Endothelial cell (in vitro differentiated cells): ENCODE measurements at regions not wholly inside any gene's neighbourhood (a gene's known extent, or its start where the extent isn't known, plus 50 kb on each side); places are given as distances from the start of the nearest gene placed in this dataset.
A peak's percentile ranks its signal among the peaks of the same experiment; 100 is the strongest.
"Not testable (repeated sequence)": the region's sequence is repeated elsewhere in the genome, so short reads cannot be mapped to it uniquely, and the experiment has no call there.

ENCODE experiments used
- DNase-seq: peaks from one replicate; pipeline ENCODE4 v3.0.0; 2021; ENCODE audit warnings: low spot score
- H3K27ac Mint-ChIP-seq: one replicate; pipeline ENCODE4 v1.8.0; 2021; ENCODE audit warnings: mixed read lengths, inconsistent platforms; ENCODE audit not compliant: unreplicated experiment
- H3K27me3 Mint-ChIP-seq: one replicate; pipeline ENCODE4 v1.8.0; 2021; ENCODE audit warnings: mild to moderate bottlenecking, moderate library complexity, mixed read lengths, inconsistent platforms; ENCODE audit not compliant: unreplicated experiment
- H3K36me3 Mint-ChIP-seq: one replicate; pipeline ENCODE4 v1.8.0; 2021; ENCODE audit warnings: mild to moderate bottlenecking, low read depth, mixed read lengths, inconsistent platforms; ENCODE audit not compliant: unreplicated experiment
- H3K4me1 Mint-ChIP-seq: one replicate; pipeline ENCODE4 v1.8.0; 2021; ENCODE audit warnings: mild to moderate bottlenecking, mixed read lengths, inconsistent platforms; ENCODE audit not compliant: unreplicated experiment
- H3K4me3 Mint-ChIP-seq: one replicate; pipeline ENCODE4 v1.8.0; 2021; ENCODE audit warnings: mild to moderate bottlenecking, mixed read lengths, inconsistent platforms; ENCODE audit not compliant: unreplicated experiment
- H3K9me3 Mint-ChIP-seq: one replicate; pipeline ENCODE4 v1.8.0; 2021; ENCODE audit warnings: mixed read lengths, inconsistent platforms; ENCODE audit not compliant: unreplicated experiment
- CTCF ChIP-seq: fragments of 200-600 bp; sonication (generic); IDR thresholded peaks from one replicate; pipeline ENCODE4 v1.5.0; 2021; ENCODE audit warnings: antibody characterized with exemption; ENCODE audit not compliant: unreplicated experiment

DNA sequence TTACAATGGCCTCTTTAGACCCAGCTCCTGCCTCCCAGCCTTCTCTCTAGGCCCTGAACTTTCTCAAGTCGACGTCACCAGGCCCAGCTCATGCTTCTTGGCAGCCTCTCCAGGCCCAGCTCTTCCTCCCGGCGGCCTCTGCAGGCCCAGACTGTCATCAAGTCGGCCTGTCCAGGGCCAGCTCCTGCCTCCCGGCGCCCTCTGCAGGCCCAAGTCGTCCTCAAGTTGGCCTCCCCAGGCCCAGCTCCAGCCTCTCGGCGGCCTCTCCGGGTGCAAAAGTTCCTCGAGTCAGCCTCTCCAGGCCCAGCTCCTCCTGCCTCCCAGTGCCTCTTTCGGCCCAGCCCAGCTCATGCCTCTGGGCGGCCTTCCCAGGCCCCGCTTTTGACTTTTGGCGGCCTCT is 158.1 kb upstream of the CDK13 start:
- not testable (repeated sequence) for H3K36me3 Mint-ChIP-seq, H3K27ac Mint-ChIP-seq, H3K9me3 Mint-ChIP-seq, H3K4me3 Mint-ChIP-seq, H3K4me1 Mint-ChIP-seq, H3K27me3 Mint-ChIP-seq
- DNase-seq = peak; percentile 20

GRCh38 chr7:39793026-39793425 is 157.0 kb upstream of the CDK13 start:
- H3K9me3 Mint-ChIP-seq, H3K4me1 Mint-ChIP-seq, H3K27me3 Mint-ChIP-seq, H3K36me3 Mint-ChIP-seq, H3K4me3 Mint-ChIP-seq, H3K27ac Mint-ChIP-seq, DNase-seq: not testable (repeated sequence)

- H3K27ac Mint-ChIP-seq, H3K4me1 Mint-ChIP-seq, H3K36me3 Mint-ChIP-seq, H3K9me3 Mint-ChIP-seq, H3K27me3 Mint-ChIP-seq, H3K4me3 Mint-ChIP-seq, DNase-seq: not testable (repeated sequence)
These were observed 156.2 kb upstream of the CDK13 start for GRCh38 chr7:39793851-39794250.

GRCh38 chr7:39796947-39797346 is 153.1 kb upstream of the CDK13 start:
- not testable (repeated sequence) for H3K4me3 Mint-ChIP-seq, H3K9me3 Mint-ChIP-seq, H3K27me3 Mint-ChIP-seq, H3K27ac Mint-ChIP-seq, H3K4me1 Mint-ChIP-seq, H3K36me3 Mint-ChIP-seq, DNase-seq

DNA sequence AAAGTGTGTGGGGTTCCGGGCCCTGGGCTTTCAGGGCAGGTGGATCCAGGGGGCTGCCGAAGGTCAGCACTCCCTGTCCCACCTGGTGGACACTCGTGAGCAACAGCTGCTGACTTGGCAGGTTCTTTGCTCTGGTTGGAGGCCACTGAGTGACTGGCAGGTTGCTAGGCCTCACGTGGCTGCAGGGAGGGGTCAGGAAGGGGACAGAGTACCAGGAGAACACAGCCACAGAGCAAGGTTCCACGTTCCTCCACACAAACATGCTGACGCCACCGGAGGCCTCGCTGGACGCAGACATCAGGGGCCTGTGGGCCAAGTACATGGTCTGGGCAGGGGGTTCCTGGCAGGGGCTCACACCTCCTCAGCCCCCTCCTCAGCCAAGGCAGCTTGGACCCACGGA is 152.0 kb upstream of the CDK13 start:
- H3K4me1 Mint-ChIP-seq, H3K9me3 Mint-ChIP-seq, H3K27me3 Mint-ChIP-seq, H3K27ac Mint-ChIP-seq, DNase-seq, H3K4me3 Mint-ChIP-seq, H3K36me3 Mint-ChIP-seq: not testable (repeated sequence)

- TF ChIP-seq CTCF = no peak
- H3K4me3 Mint-ChIP-seq = peak overlapping the region; percentile 76
- H3K9me3 Mint-ChIP-seq = no peaks in the 10 kb centered on the region
- peaks cover 8% of the 10 kb centered on the region for H3K27me3 Mint-ChIP-seq
- peaks cover 16% of the 10 kb centered on the region for H3K4me1 Mint-ChIP-seq
- H3K27ac Mint-ChIP-seq = no peak overlapping the region
- DNase-seq = no peak
- no peaks in the 10 kb centered on the region for H3K36me3 Mint-ChIP-seq
These were observed 141.1 kb upstream of the CDK13 start for GRCh38 chr7:39808796-39809481.

- Mint-ChIP-seq H3K36me3 (no peaks in the 10 kb centered on the region), H3K4me1 (peaks cover 20% of the 10 kb centered on the region), H3K9me3 (no peaks in the 10 kb centered on the region), H3K27me3 (peaks cover 11% of the 10 kb centered on the region), H3K27ac (peak overlapping the region; percentile 30), H3K4me3 (no peak overlapping the region)
- no peak for DNase-seq
- TF ChIP-seq CTCF = no peak
These were observed 139.8 kb upstream of the CDK13 start for GRCh38 chr7:39810204-39810642.
